ENCODE measurements at regions not wholly inside any gene's neighbourhood (a gene's known extent, or its start where the extent isn't known, plus 50 kb on each side); places are given as distances from the start of the nearest gene placed in this dataset.

- TF ChIP-seq EZH2phosphoT487 (IDR thresholded peaks at IDR 0.05; ENCODE audit: insufficient read depth, low read depth) (no peak), EZH2 (IDR thresholded peaks at IDR 0.05; ENCODE audit: insufficient read depth, poor library complexity, severe bottlenecking) (no peak)
These were observed 311.1 kb upstream of the SHH start for GRCh38 chr7:156123362-156123761.

All from GM23248 (cell line).